H1 (cell line): ENCODE measurements at regions not wholly inside any gene's neighbourhood (a gene's known extent, or its start where the extent isn't known, plus 50 kb on each side); places are given as distances from the start of the nearest gene placed in this dataset.

Source experiments
- CTCF ChIA-PET: fragments of 300-600 bp; sonication (Branson Sonifier 250); formaldehyde crosslinking; loops from one replicate; lab custom pipeline; 2021; ENCODE audit not compliant: partially characterized antibody; lab: Charles Lee
- POLR2A ChIA-PET: fragments of 300-600 bp; sonication (Branson Sonifier 250); formaldehyde crosslinking; loops from one replicate; lab custom pipeline; 2021; ENCODE audit warnings: inconsistent platforms; ENCODE audit not compliant: partially characterized antibody; lab: Charles Lee
- DNase-seq, 2 experiments: peaks; one replicate each; pipeline versions ENCODE4 v3.0.0 to v3.0.0-alpha.2; 2010 to 2022; ENCODE audit warnings: low spot score in 2 of 2, low read depth in 1 of 2, mixed read lengths in 1 of 2
- FAIRE-seq: peaks from 2 replicates; lab custom pipeline; 2011; peaks lifted over from hg19 to GRCh38; lab: Jason Lieb, UNC
- H2AFZ ChIP-seq: 2 replicates; pipeline ENCODE4 v1.8.1; 2012; ENCODE audit warnings: low read length, inconsistent platforms
- H2AK5ac ChIP-seq: 2 replicates; pipeline ENCODE4 v1.6.1; 2013; ENCODE audit warnings: low read depth, low read length
- H2BK120ac ChIP-seq: replicated peaks from 2 replicates; pipeline ENCODE3; 2013; ENCODE audit warnings: low read depth, low read length, inconsistent platforms
- H2BK12ac ChIP-seq: 2 replicates; pipeline ENCODE4 v1.6.1; 2013; ENCODE audit warnings: low read depth, low read length
- H2BK15ac ChIP-seq: 2 replicates; pipeline ENCODE4 v1.6.1; 2013; ENCODE audit warnings: low read length
- H2BK20ac ChIP-seq: 2 replicates; pipeline ENCODE4 v1.6.1; 2013; ENCODE audit warnings: low read length
- H2BK5ac ChIP-seq: 2 replicates; pipeline ENCODE4 v1.6.1; 2013; ENCODE audit warnings: low read depth, low read length
- H3K14ac ChIP-seq: 2 replicates; pipeline ENCODE4 v1.6.1; 2013; ENCODE audit warnings: inconsistent platforms; ENCODE audit not compliant: insufficient read length
- H3K18ac ChIP-seq: 2 replicates; pipeline ENCODE4 v1.6.1; 2013; ENCODE audit warnings: low read length; ENCODE audit errors: extremely low read depth
- H3K23ac ChIP-seq: 2 replicates; pipeline ENCODE4 v1.6.1; 2013; ENCODE audit warnings: inconsistent platforms; ENCODE audit not compliant: insufficient read length
- H3K23me2 ChIP-seq: 2 replicates; pipeline ENCODE4 v1.6.1; 2013; ENCODE audit warnings: low read depth, low read length
- H3K27ac ChIP-seq: 2 replicates; pipeline ENCODE4 v1.6.1; 2011; ENCODE audit warnings: low read depth, low read length, inconsistent platforms
- H3K27me3 ChIP-seq, 4 experiments: replicated peaks in 1 of 4; 1 replicate in 1 of 4; 2 replicates in 3 of 4; pipeline versions ENCODE4 v1.6.1 to v1.8.1; 2011 to 2013; ENCODE audit warnings: low read length in 3 of 4, mild to moderate bottlenecking in 3 of 4, inconsistent platforms in 2 of 4, mixed read lengths in 2 of 4, moderate library complexity in 1 of 4; ENCODE audit not compliant: control insufficient read depth in 3 of 4, insufficient read depth in 3 of 4; ENCODE audit errors: extremely low read depth in 1 of 4
- H3K36me3 ChIP-seq, 4 experiments: 2 replicates each; pipeline versions ENCODE4 v1.6.1 to v1.8.1; 2011 to 2013; ENCODE audit warnings: mild to moderate bottlenecking in 4 of 4, low read length in 3 of 4, moderate library complexity in 2 of 4, control low read depth in 1 of 4, inconsistent platforms in 1 of 4; ENCODE audit not compliant: insufficient read depth in 4 of 4, control insufficient read depth in 2 of 4
- H3K4ac ChIP-seq: replicated peaks from 2 replicates; pipeline ENCODE3; 2013; ENCODE audit warnings: low read length, low read depth, mixed read lengths, inconsistent platforms; ENCODE audit not compliant: insufficient read length
- H3K4me1 ChIP-seq, 4 experiments: replicated peaks in 1 of 4; 1 replicate in 1 of 4; 2 replicates in 3 of 4; pipeline versions ENCODE4 v1.6.1 to v1.8.1; 2011 to 2013; ENCODE audit warnings: low read length in 3 of 4, inconsistent platforms in 2 of 4, mixed read lengths in 1 of 4; ENCODE audit not compliant: insufficient read depth in 4 of 4, control insufficient read depth in 3 of 4
- H3K4me2 ChIP-seq, 2 experiments: 2 replicates each; pipeline versions ENCODE4 v1.6.1 to v1.8.1; 2011 to 2013; ENCODE audit warnings: low read depth in 2 of 2, low read length in 2 of 2, control low read depth in 1 of 2, inconsistent platforms in 1 of 2, mild to moderate bottlenecking in 1 of 2; ENCODE audit not compliant: insufficient read depth in 1 of 2
- H3K4me3 ChIP-seq, 4 experiments: fragments of 200-600, 300-600 bp in 1 of 4; sonication (generic), shearing (Covaris generic), sonication (Bioruptor Twin) in 1 of 4; 2 replicates each; pipeline versions ENCODE4 v1.5.1 to v1.8.1; 2011 to 2016; ENCODE audit warnings: low read length in 4 of 4, low read depth in 3 of 4, control low read depth in 2 of 4, inconsistent platforms in 2 of 4, mild to moderate bottlenecking in 2 of 4, mixed read lengths in 1 of 4, moderate library complexity in 1 of 4; ENCODE audit not compliant: insufficient read depth in 2 of 4; ENCODE audit errors: extremely low read depth in 1 of 4
- H3K56ac ChIP-seq: replicated peaks from 2 replicates; pipeline ENCODE3; 2013; ENCODE audit warnings: low read depth, mild to moderate bottlenecking, mixed read lengths, low read length, inconsistent platforms; ENCODE audit not compliant: insufficient read length
- H3K79me1 ChIP-seq: 2 replicates; pipeline ENCODE4 v1.6.1; 2013; ENCODE audit warnings: low read depth, low read length, control low read depth
- H3K79me2 ChIP-seq, 2 experiments: 2 replicates each; pipeline versions ENCODE4 v1.6.1 to v1.8.1; 2012 to 2013; ENCODE audit warnings: low read length in 2 of 2, mild to moderate bottlenecking in 2 of 2, inconsistent platforms in 1 of 2; ENCODE audit not compliant: insufficient read depth in 2 of 2, control insufficient read depth in 1 of 2
- H3K9ac ChIP-seq, 4 experiments: replicated peaks in 1 of 4; 1 replicate in 1 of 4; 2 replicates in 3 of 4; pipeline versions ENCODE4 v1.6.1 to v1.8.1; 2011 to 2013; ENCODE audit warnings: low read depth in 3 of 4, low read length in 3 of 4, control low read depth in 2 of 4, mild to moderate bottlenecking in 2 of 4, moderate library complexity in 2 of 4, inconsistent platforms in 1 of 4; ENCODE audit errors: extremely low read depth in 1 of 4
- H3K9me3 ChIP-seq, 2 experiments: 2 replicates each; pipeline versions ENCODE4 v1.6.1 to v1.8.1; 2012 to 2013; ENCODE audit warnings: mild to moderate bottlenecking in 2 of 2, moderate library complexity in 2 of 2, control low read depth in 1 of 2, inconsistent platforms in 1 of 2, low read depth in 1 of 2, low read length in 1 of 2, mixed read lengths in 1 of 2; ENCODE audit not compliant: insufficient read depth in 2 of 2
- H4K20me1 ChIP-seq, 2 experiments: replicated peaks in 1 of 2; 2 replicates each; pipeline versions ENCODE3 to v1.8.1; 2011 to 2013; ENCODE audit warnings: inconsistent platforms in 2 of 2, low read length in 2 of 2, mild to moderate bottlenecking in 1 of 2; ENCODE audit not compliant: insufficient read depth in 2 of 2, control insufficient read depth in 1 of 2
- H4K5ac ChIP-seq: 2 replicates; pipeline ENCODE4 v1.6.1; 2013; ENCODE audit warnings: low read length, low read depth, mixed read lengths, inconsistent platforms; ENCODE audit not compliant: insufficient read length
- H4K8ac ChIP-seq: 2 replicates; pipeline ENCODE4 v1.8.0; 2013; ENCODE audit warnings: mild to moderate bottlenecking, moderate library complexity, low read length, inconsistent platforms; ENCODE audit not compliant: insufficient read depth; ENCODE audit errors: extremely low read depth
- H4K91ac ChIP-seq: replicated peaks from 2 replicates; pipeline ENCODE3; 2013; ENCODE audit warnings: low read length, mixed read lengths, inconsistent platforms; ENCODE audit not compliant: insufficient read length
- BACH1 ChIP-seq: IDR thresholded peaks from 2 replicates; pipeline ENCODE4 v1.6.1; 2012; ENCODE audit warnings: low read length, improper control_type of control experiment
- EGR1 ChIP-seq: IDR thresholded peaks from 2 replicates; pipeline ENCODE4 v1.6.1; 2011; ENCODE audit warnings: low read depth, low read length, borderline replicate concordance
- EP300 ChIP-seq, 2 experiments: IDR thresholded peaks; 1 replicate in 1 of 2; 2 replicates in 1 of 2; pipeline ENCODE4 v1.6.1; 2011 to 2012; ENCODE audit warnings: low read depth in 2 of 2, low read length in 2 of 2, mild to moderate bottlenecking in 2 of 2, borderline replicate concordance in 1 of 2, inconsistent platforms in 1 of 2, moderate library complexity in 1 of 2
- JUND ChIP-seq: IDR thresholded peaks from 2 replicates; pipeline ENCODE4 v1.6.1; 2011; ENCODE audit warnings: mild to moderate bottlenecking, improper control_type of control experiment, low read length
- RBBP5 ChIP-seq: IDR thresholded peaks from 2 replicates; pipeline ENCODE4 v1.7.1; 2012; ENCODE audit warnings: low read depth, mild to moderate bottlenecking, inconsistent platforms, low read length, moderate library complexity, borderline replicate concordance
- SRF ChIP-seq: IDR thresholded peaks from 2 replicates; pipeline ENCODE4 v1.6.1; 2011; ENCODE audit warnings: mild to moderate bottlenecking, low read depth, low read length, moderate library complexity
- TBP ChIP-seq: IDR thresholded peaks from 2 replicates; pipeline ENCODE4 v1.6.1; 2011; ENCODE audit warnings: low read depth, low read length, improper control_type of control experiment
- YY1 ChIP-seq: IDR thresholded peaks from 2 replicates; pipeline ENCODE4 v1.6.1; 2011; ENCODE audit warnings: low read depth, mild to moderate bottlenecking, low read length

GRCh38 chr1:239228451-239228850, 157.9 kb upstream of the CHRM3 start:
- Histone ChIP-seq H3K14ac (no peak overlapping the region), H3K36me3 (no peaks in the 10 kb centered on the region; a peak in 1 of 8 replicates), H3K4ac (no peak overlapping the region), H3K27me3 (no peaks in the 10 kb centered on the region), H3K9ac (no peak overlapping the region), H3K27ac (no peak overlapping the region), H3K23me2 (no peaks in the 10 kb centered on the region), H2BK120ac (no peak overlapping the region), H3K79me1 (no peaks in the 10 kb centered on the region), H2BK12ac (no peak overlapping the region), H3K18ac (no peak overlapping the region), H2AK5ac (no peak overlapping the region), H3K23ac (no peak overlapping the region), H2BK5ac (no peak overlapping the region), H4K20me1 (no peaks in the 10 kb centered on the region), H3K79me2 (no peaks in the 10 kb centered on the region), H3K56ac (no peak overlapping the region), H3K4me1 (no peaks in the 10 kb centered on the region; a peak in 1 of 7 replicates), H4K5ac (no peak overlapping the region), H3K4me3 (no peak overlapping the region), H4K8ac (no peak overlapping the region), H4K91ac (no peak overlapping the region), H2BK20ac (no peak overlapping the region), H2AFZ (no peak overlapping the region), H3K9me3 (0 out of 4 replicates have a peak, but pooled peaks cover 3 to 6% of the 10 kb centered on the region in 2 experiments), H3K4me2 (no peak overlapping the region), H2BK15ac (no peak overlapping the region)
- POLR2A ChIA-PET, result no interaction called here
- FAIRE-seq (no peak), DNase-seq (no peak)
- CTCF ChIA-PET, result no interaction called here
- TF ChIP-seq EP300 (IDR thresholded peaks at IDR 0.05; ENCODE audit: borderline replicate concordance in 1 of 2, low read depth in 2 of 2, low read length in 2 of 2) (no peak), EGR1 (no peak), YY1 (no peak), RBBP5 (no peak), TBP (no peak), JUND (no peak), SRF (no peak), BACH1 (no peak)
